H1 (cell line): ENCODE measurements at regions not wholly inside any gene's neighbourhood (a gene's known extent, or its start where the extent isn't known, plus 50 kb on each side); places are given as distances from the start of the nearest gene placed in this dataset.

ENCODE experiments used
- CTCF ChIA-PET: fragments of 300-600 bp; sonication (Branson Sonifier 250); formaldehyde crosslinking; loops from one replicate; lab custom pipeline; 2021; ENCODE audit not compliant: partially characterized antibody; lab: Charles Lee
- POLR2A ChIA-PET: fragments of 300-600 bp; sonication (Branson Sonifier 250); formaldehyde crosslinking; loops from one replicate; lab custom pipeline; 2021; ENCODE audit warnings: inconsistent platforms; ENCODE audit not compliant: partially characterized antibody; lab: Charles Lee
- DNase-seq, 2 experiments: peaks; one replicate each; pipeline versions ENCODE4 v3.0.0 to v3.0.0-alpha.2; 2010 to 2022; ENCODE audit warnings: low spot score in 2 of 2, low read depth in 1 of 2, mixed read lengths in 1 of 2
- FAIRE-seq: peaks from 2 replicates; lab custom pipeline; 2011; peaks lifted over from hg19 to GRCh38; lab: Jason Lieb, UNC
- H2AFZ ChIP-seq: 2 replicates; pipeline ENCODE4 v1.8.1; 2012; ENCODE audit warnings: low read length, inconsistent platforms
- H2AK5ac ChIP-seq: 2 replicates; pipeline ENCODE4 v1.6.1; 2013; ENCODE audit warnings: low read depth, low read length
- H2BK120ac ChIP-seq: replicated peaks from 2 replicates; pipeline ENCODE3; 2013; ENCODE audit warnings: low read depth, low read length, inconsistent platforms
- H2BK12ac ChIP-seq: 2 replicates; pipeline ENCODE4 v1.6.1; 2013; ENCODE audit warnings: low read depth, low read length
- H2BK15ac ChIP-seq: 2 replicates; pipeline ENCODE4 v1.6.1; 2013; ENCODE audit warnings: low read length
- H2BK20ac ChIP-seq: 2 replicates; pipeline ENCODE4 v1.6.1; 2013; ENCODE audit warnings: low read length
- H2BK5ac ChIP-seq: 2 replicates; pipeline ENCODE4 v1.6.1; 2013; ENCODE audit warnings: low read depth, low read length
- H3K14ac ChIP-seq: 2 replicates; pipeline ENCODE4 v1.6.1; 2013; ENCODE audit warnings: inconsistent platforms; ENCODE audit not compliant: insufficient read length
- H3K18ac ChIP-seq: 2 replicates; pipeline ENCODE4 v1.6.1; 2013; ENCODE audit warnings: low read length; ENCODE audit errors: extremely low read depth
- H3K23ac ChIP-seq: 2 replicates; pipeline ENCODE4 v1.6.1; 2013; ENCODE audit warnings: inconsistent platforms; ENCODE audit not compliant: insufficient read length
- H3K23me2 ChIP-seq: 2 replicates; pipeline ENCODE4 v1.6.1; 2013; ENCODE audit warnings: low read depth, low read length
- H3K27ac ChIP-seq: 2 replicates; pipeline ENCODE4 v1.6.1; 2011; ENCODE audit warnings: low read depth, low read length, inconsistent platforms
- H3K27me3 ChIP-seq, 4 experiments: replicated peaks in 1 of 4; 1 replicate in 1 of 4; 2 replicates in 3 of 4; pipeline versions ENCODE4 v1.6.1 to v1.8.1; 2011 to 2013; ENCODE audit warnings: low read length in 3 of 4, mild to moderate bottlenecking in 3 of 4, inconsistent platforms in 2 of 4, mixed read lengths in 2 of 4, moderate library complexity in 1 of 4; ENCODE audit not compliant: control insufficient read depth in 3 of 4, insufficient read depth in 3 of 4; ENCODE audit errors: extremely low read depth in 1 of 4
- H3K36me3 ChIP-seq, 4 experiments: 2 replicates each; pipeline versions ENCODE4 v1.6.1 to v1.8.1; 2011 to 2013; ENCODE audit warnings: mild to moderate bottlenecking in 4 of 4, low read length in 3 of 4, moderate library complexity in 2 of 4, control low read depth in 1 of 4, inconsistent platforms in 1 of 4; ENCODE audit not compliant: insufficient read depth in 4 of 4, control insufficient read depth in 2 of 4
- H3K4ac ChIP-seq: replicated peaks from 2 replicates; pipeline ENCODE3; 2013; ENCODE audit warnings: low read length, low read depth, mixed read lengths, inconsistent platforms; ENCODE audit not compliant: insufficient read length
- H3K4me1 ChIP-seq, 4 experiments: replicated peaks in 1 of 4; 1 replicate in 1 of 4; 2 replicates in 3 of 4; pipeline versions ENCODE4 v1.6.1 to v1.8.1; 2011 to 2013; ENCODE audit warnings: low read length in 3 of 4, inconsistent platforms in 2 of 4, mixed read lengths in 1 of 4; ENCODE audit not compliant: insufficient read depth in 4 of 4, control insufficient read depth in 3 of 4
- H3K4me2 ChIP-seq, 2 experiments: 2 replicates each; pipeline versions ENCODE4 v1.6.1 to v1.8.1; 2011 to 2013; ENCODE audit warnings: low read depth in 2 of 2, low read length in 2 of 2, control low read depth in 1 of 2, inconsistent platforms in 1 of 2, mild to moderate bottlenecking in 1 of 2; ENCODE audit not compliant: insufficient read depth in 1 of 2
- H3K4me3 ChIP-seq, 4 experiments: fragments of 200-600, 300-600 bp in 1 of 4; sonication (generic), shearing (Covaris generic), sonication (Bioruptor Twin) in 1 of 4; 2 replicates each; pipeline versions ENCODE4 v1.5.1 to v1.8.1; 2011 to 2016; ENCODE audit warnings: low read length in 4 of 4, low read depth in 3 of 4, control low read depth in 2 of 4, inconsistent platforms in 2 of 4, mild to moderate bottlenecking in 2 of 4, mixed read lengths in 1 of 4, moderate library complexity in 1 of 4; ENCODE audit not compliant: insufficient read depth in 2 of 4; ENCODE audit errors: extremely low read depth in 1 of 4
- H3K56ac ChIP-seq: replicated peaks from 2 replicates; pipeline ENCODE3; 2013; ENCODE audit warnings: low read depth, mild to moderate bottlenecking, mixed read lengths, low read length, inconsistent platforms; ENCODE audit not compliant: insufficient read length
- H3K79me1 ChIP-seq: 2 replicates; pipeline ENCODE4 v1.6.1; 2013; ENCODE audit warnings: low read depth, low read length, control low read depth
- H3K79me2 ChIP-seq, 2 experiments: 2 replicates each; pipeline versions ENCODE4 v1.6.1 to v1.8.1; 2012 to 2013; ENCODE audit warnings: low read length in 2 of 2, mild to moderate bottlenecking in 2 of 2, inconsistent platforms in 1 of 2; ENCODE audit not compliant: insufficient read depth in 2 of 2, control insufficient read depth in 1 of 2
- H3K9ac ChIP-seq, 4 experiments: replicated peaks in 1 of 4; 1 replicate in 1 of 4; 2 replicates in 3 of 4; pipeline versions ENCODE4 v1.6.1 to v1.8.1; 2011 to 2013; ENCODE audit warnings: low read depth in 3 of 4, low read length in 3 of 4, control low read depth in 2 of 4, mild to moderate bottlenecking in 2 of 4, moderate library complexity in 2 of 4, inconsistent platforms in 1 of 4; ENCODE audit errors: extremely low read depth in 1 of 4
- H3K9me3 ChIP-seq, 2 experiments: 2 replicates each; pipeline versions ENCODE4 v1.6.1 to v1.8.1; 2012 to 2013; ENCODE audit warnings: mild to moderate bottlenecking in 2 of 2, moderate library complexity in 2 of 2, control low read depth in 1 of 2, inconsistent platforms in 1 of 2, low read depth in 1 of 2, low read length in 1 of 2, mixed read lengths in 1 of 2; ENCODE audit not compliant: insufficient read depth in 2 of 2
- H4K20me1 ChIP-seq, 2 experiments: replicated peaks in 1 of 2; 2 replicates each; pipeline versions ENCODE3 to v1.8.1; 2011 to 2013; ENCODE audit warnings: inconsistent platforms in 2 of 2, low read length in 2 of 2, mild to moderate bottlenecking in 1 of 2; ENCODE audit not compliant: insufficient read depth in 2 of 2, control insufficient read depth in 1 of 2
- H4K5ac ChIP-seq: 2 replicates; pipeline ENCODE4 v1.6.1; 2013; ENCODE audit warnings: low read length, low read depth, mixed read lengths, inconsistent platforms; ENCODE audit not compliant: insufficient read length
- H4K8ac ChIP-seq: 2 replicates; pipeline ENCODE4 v1.8.0; 2013; ENCODE audit warnings: mild to moderate bottlenecking, moderate library complexity, low read length, inconsistent platforms; ENCODE audit not compliant: insufficient read depth; ENCODE audit errors: extremely low read depth
- H4K91ac ChIP-seq: replicated peaks from 2 replicates; pipeline ENCODE3; 2013; ENCODE audit warnings: low read length, mixed read lengths, inconsistent platforms; ENCODE audit not compliant: insufficient read length
- BCL11A ChIP-seq, 2 experiments: IDR thresholded peaks; one replicate each; pipeline ENCODE4 v1.6.1; 2011; ENCODE audit warnings: low read depth in 2 of 2, low read length in 2 of 2, mild to moderate bottlenecking in 2 of 2
- JUND ChIP-seq: IDR thresholded peaks from 2 replicates; pipeline ENCODE4 v1.6.1; 2011; ENCODE audit warnings: mild to moderate bottlenecking, improper control_type of control experiment, low read length
- SIRT6 ChIP-seq: IDR thresholded peaks from one replicate; pipeline ENCODE4 v1.7.1; 2012; ENCODE audit warnings: low read length, inconsistent platforms
- WGBS, 2 experiments: shearing (Covaris generic) in 1 of 2; methylation state at CpG; one replicate each; pipeline versions ENCODE4 v1.1.6 to v1.1.7; 2013 to 2015; ENCODE audit warnings: low lambda C conversion rate in 2 of 2, mixed read lengths in 2 of 2, inconsistent platforms in 1 of 2, low coverage in 1 of 2, missing lambda C conversion rate in 1 of 2; ENCODE audit not compliant: insufficient replicate concordance in 2 of 2, insufficient coverage in 1 of 2, insufficient read length in 1 of 2; ENCODE audit errors: extremely low coverage in 1 of 2, missing lambda C conversion rate in 1 of 2; 5-methylcytosine and 5-hydroxymethylcytosine counted together

DNA sequence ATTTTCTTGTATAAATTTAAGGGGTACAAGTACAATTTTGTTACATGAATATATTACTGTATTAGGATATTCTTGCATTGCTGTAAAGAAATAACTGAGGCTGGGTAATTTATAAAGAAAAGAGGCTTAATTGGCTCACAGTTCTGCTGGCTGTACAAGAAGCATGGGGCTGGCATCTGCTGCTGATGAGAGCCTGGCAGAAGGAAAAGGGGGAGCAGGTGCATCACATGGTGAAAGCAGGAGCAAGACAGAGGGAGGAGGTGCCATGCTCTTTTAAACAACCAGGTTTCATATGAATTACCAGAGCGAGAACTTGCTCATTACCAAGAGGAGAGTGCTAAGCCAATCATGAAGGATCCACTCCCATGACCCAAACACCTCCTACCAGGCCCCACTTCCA lies 399.5 kb upstream of the RAB6C start:
- Histone ChIP-seq H4K8ac (no peak overlapping the region), H2BK5ac (no peak overlapping the region), H3K4me3 (no peak overlapping the region), H2AK5ac (no peak overlapping the region), H3K14ac (no peak overlapping the region), H3K9me3 (peaks cover 10 to 12% of the 10 kb centered on the region in 2 experiments; a peak in 2 of 4 replicates), H3K36me3 (no peaks in the 10 kb centered on the region), H3K4me2 (no peak overlapping the region), H3K9ac (no peak overlapping the region), H4K20me1 (no peaks in the 10 kb centered on the region), H3K79me1 (no peaks in the 10 kb centered on the region), H2BK20ac (no peak overlapping the region), H2BK12ac (no peak overlapping the region), H3K4me1 (no peaks in the 10 kb centered on the region), H2BK120ac (no peak overlapping the region), H3K27me3 (no peaks in the 10 kb centered on the region), H3K79me2 (no peaks in the 10 kb centered on the region), H2BK15ac (no peak overlapping the region), H3K23me2 (no peaks in the 10 kb centered on the region), H4K91ac (no peak overlapping the region), H3K56ac (no peak overlapping the region), H3K23ac (no peak overlapping the region), H2AFZ (no peak overlapping the region), H3K4ac (no peak overlapping the region), H3K27ac (no peak overlapping the region), H4K5ac (no peak overlapping the region), H3K18ac (no peak overlapping the region)
- 92% methylated on average over 1 of the region's 1 CpG; no CpG with 5 or more reads in 1 of the 2 experiments for WGBS, 2 experiments
- POLR2A ChIA-PET = no interaction called here
- no peak for FAIRE-seq
- DNase-seq = no peak
- CTCF ChIA-PET = interaction anchor here (0.6 kb wide), 1 partner anchor 257 kb away, joined by 3 read pairs; no protein-coding TSS in a partner anchor
- TF ChIP-seq SIRT6 = no peak
- no peak for TF ChIP-seq JUND
- TF ChIP-seq BCL11A (IDR thresholded peaks at IDR 0.05; ENCODE audit: low read depth in 2 of 2, low read length in 2 of 2) = no peak
